CD4-positive, alpha-beta T cell treated with Interleukin-4 for 1 hour (primary cell): ENCODE measurements at regions not wholly inside any gene's neighbourhood (a gene's known extent, or its start where the extent isn't known, plus 50 kb on each side); places are given as distances from the start of the nearest gene placed in this dataset.

Experiments
- DNase-seq, 2 donors: peaks; one replicate each; pipeline ENCODE4 v3.0.0-alpha.2; 2020 to 2022

GRCh38 chr5:167814040-167814439 lies 477.4 kb upstream of the WWC1 start:
- DNase-seq: no peak

- DNase-seq: no peak
Observed at GRCh38 chr5:167814828-167815227, 476.6 kb upstream of the WWC1 start.

GRCh38 chr5:167816354-167816753 lies 475.1 kb upstream of the WWC1 start:
- no peak for DNase-seq

GRCh38 chr5:167816864-167817263 lies 474.6 kb upstream of the WWC1 start:
- DNase-seq: no peak

- no peak for DNase-seq
Observed at GRCh38 chr5:167819406-167819805, 472.0 kb upstream of the WWC1 start.

- DNase-seq: no peak
Observed at GRCh38 chr5:167820101-167820990, 471.1 kb upstream of the WWC1 start.

- DNase-seq: no peak
Observed at GRCh38 chr5:167821151-167821550, 470.3 kb upstream of the WWC1 start.

- DNase-seq: no peak
Observed at GRCh38 chr5:167821669-167822068, 469.8 kb upstream of the WWC1 start.

GRCh38 chr5:167822241-167822640 lies 469.2 kb upstream of the WWC1 start:
- no peak for DNase-seq

- DNase-seq: no peak
Observed at GRCh38 chr5:167823405-167823804, 468.0 kb upstream of the WWC1 start.

- no peak for DNase-seq
Observed at GRCh38 chr5:167827766-167828165, 463.7 kb upstream of the WWC1 start.

- no peak for DNase-seq
Observed at GRCh38 chr5:167831754-167832504, 459.5 kb upstream of the WWC1 start.

GRCh38 chr5:167832609-167833008 lies 458.8 kb upstream of the WWC1 start:
- DNase-seq: no peak

- no peak for DNase-seq
Observed at GRCh38 chr5:167833456-167833855, 458.0 kb upstream of the WWC1 start.

- DNase-seq: no peak
Observed at GRCh38 chr5:167835146-167835545, 456.3 kb upstream of the WWC1 start.

GRCh38 chr5:167837127-167837526 lies 454.3 kb upstream of the WWC1 start:
- no peak for DNase-seq

- DNase-seq: no peak
Observed at GRCh38 chr5:167839065-167839464, 452.4 kb upstream of the WWC1 start.

GRCh38 chr5:167840527-167841130 lies 450.8 kb upstream of the WWC1 start:
- no peak for DNase-seq

- no peak for DNase-seq
Observed at GRCh38 chr5:167843881-167844572, 447.4 kb upstream of the WWC1 start.

- no peak for DNase-seq
Observed at GRCh38 chr5:167845952-167846351, 445.5 kb upstream of the WWC1 start.

GRCh38 chr5:167849874-167850273 lies 441.6 kb upstream of the WWC1 start:
- no peak for DNase-seq

GRCh38 chr5:167850911-167851310 lies 440.5 kb upstream of the WWC1 start:
- no peak for DNase-seq

GRCh38 chr5:167851416-167851815 lies 440.0 kb upstream of the WWC1 start:
- DNase-seq: no peak
